Calu3 (cell line): ENCODE measurements at regions not wholly inside any gene's neighbourhood (a gene's known extent, or its start where the extent isn't known, plus 50 kb on each side); places are given as distances from the start of the nearest gene placed in this dataset.

ENCODE experiments used
- BruUV-seq: library from RNA; stranded (reverse); fragments of 400-500 nt; replicated peaks from 2 replicates; lab custom pipeline; 2021; lab: Mats Ljungman, UMichigan
- CTCF ChIA-PET: fragments of 300-600 bp; sonication (Branson Sonifier 250); formaldehyde crosslinking; loops from one replicate; lab custom pipeline; 2022; ENCODE audit warnings: antibody characterized with exemption; lab: Charles Lee
- DNase-seq: peaks from one replicate; pipeline ENCODE4 v3.0.0; 2022
- H3K27ac Mint-ChIP-seq: one replicate; pipeline ENCODE4 v1.8.0; 2022; ENCODE audit warnings: mixed read lengths; ENCODE audit not compliant: unreplicated experiment
- H3K27me3 Mint-ChIP-seq: one replicate; pipeline ENCODE4 v1.8.0; 2022; ENCODE audit warnings: mixed read lengths; ENCODE audit not compliant: unreplicated experiment
- H3K36me3 Mint-ChIP-seq: one replicate; pipeline ENCODE4 v1.8.0; 2022; ENCODE audit warnings: mild to moderate bottlenecking, moderate library complexity, mixed read lengths; ENCODE audit not compliant: insufficient read depth, unreplicated experiment
- H3K4me1 Mint-ChIP-seq: one replicate; pipeline ENCODE4 v1.8.0; 2022; ENCODE audit warnings: mild to moderate bottlenecking, low read depth, mixed read lengths; ENCODE audit not compliant: unreplicated experiment
- H3K4me3 Mint-ChIP-seq: one replicate; pipeline ENCODE4 v1.8.0; 2022; ENCODE audit warnings: mild to moderate bottlenecking, low read depth, moderate library complexity, mixed read lengths; ENCODE audit not compliant: unreplicated experiment
- H3K9me3 Mint-ChIP-seq: one replicate; pipeline ENCODE4 v1.8.0; 2022; ENCODE audit warnings: low read depth, mixed read lengths; ENCODE audit not compliant: unreplicated experiment
- intact Hi-C: fragments of 100-400 bp; cut with micrococcal nuclease; formaldehyde crosslinking; loops from one replicate; pipeline ENCODE4 v1.10.0; 2022; ENCODE audit not compliant: unreplicated experiment
- TF ChIP-seq, protein P1 (sequence below): fragments of 200-600 bp; IDR thresholded peaks from one replicate; pipeline ENCODE4 v1.8.0; 2022; ENCODE audit warnings: antibody characterized with exemption; ENCODE audit not compliant: unreplicated experiment

- BruUV-seq: no TSS peak
- no peaks in the 10 kb centered on the region for H3K4me1 Mint-ChIP-seq
- H3K4me3 Mint-ChIP-seq: no peak overlapping the region
- intact Hi-C loops: no loop called here
- TF ChIP-seq, protein P1, sequence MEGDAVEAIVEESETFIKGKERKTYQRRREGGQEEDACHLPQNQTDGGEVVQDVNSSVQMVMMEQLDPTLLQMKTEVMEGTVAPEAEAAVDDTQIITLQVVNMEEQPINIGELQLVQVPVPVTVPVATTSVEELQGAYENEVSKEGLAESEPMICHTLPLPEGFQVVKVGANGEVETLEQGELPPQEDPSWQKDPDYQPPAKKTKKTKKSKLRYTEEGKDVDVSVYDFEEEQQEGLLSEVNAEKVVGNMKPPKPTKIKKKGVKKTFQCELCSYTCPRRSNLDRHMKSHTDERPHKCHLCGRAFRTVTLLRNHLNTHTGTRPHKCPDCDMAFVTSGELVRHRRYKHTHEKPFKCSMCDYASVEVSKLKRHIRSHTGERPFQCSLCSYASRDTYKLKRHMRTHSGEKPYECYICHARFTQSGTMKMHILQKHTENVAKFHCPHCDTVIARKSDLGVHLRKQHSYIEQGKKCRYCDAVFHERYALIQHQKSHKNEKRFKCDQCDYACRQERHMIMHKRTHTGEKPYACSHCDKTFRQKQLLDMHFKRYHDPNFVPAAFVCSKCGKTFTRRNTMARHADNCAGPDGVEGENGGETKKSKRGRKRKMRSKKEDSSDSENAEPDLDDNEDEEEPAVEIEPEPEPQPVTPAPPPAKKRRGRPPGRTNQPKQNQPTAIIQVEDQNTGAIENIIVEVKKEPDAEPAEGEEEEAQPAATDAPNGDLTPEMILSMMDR: no peak
- no peaks in the 10 kb centered on the region for H3K36me3 Mint-ChIP-seq
- H3K9me3 Mint-ChIP-seq: no peaks in the 10 kb centered on the region
- CTCF ChIA-PET: no interaction called here
- no peaks in the 10 kb centered on the region for H3K27me3 Mint-ChIP-seq
- H3K27ac Mint-ChIP-seq: no peak overlapping the region
- DNase-seq: peak; percentile 2
Observed at GRCh38 chr9:102124465-102124864, 386.0 kb upstream of the GRIN3A start.

- no peaks in the 10 kb centered on the region for H3K27me3 Mint-ChIP-seq
- no peaks in the 10 kb centered on the region for H3K36me3 Mint-ChIP-seq
- TF ChIP-seq, protein P1: no peak
- H3K4me1 Mint-ChIP-seq: no peaks in the 10 kb centered on the region
- no peak overlapping the region for H3K27ac Mint-ChIP-seq
- CTCF ChIA-PET: no interaction called here
- H3K4me3 Mint-ChIP-seq: no peak overlapping the region
- no TSS peak for BruUV-seq
- H3K9me3 Mint-ChIP-seq: peaks cover 2% of the 10 kb centered on the region
- no peak for DNase-seq
- intact Hi-C loops: no loop called here
Observed at GRCh38 chr9:102114557-102114956, 376.1 kb upstream of the GRIN3A start.

DNA sequence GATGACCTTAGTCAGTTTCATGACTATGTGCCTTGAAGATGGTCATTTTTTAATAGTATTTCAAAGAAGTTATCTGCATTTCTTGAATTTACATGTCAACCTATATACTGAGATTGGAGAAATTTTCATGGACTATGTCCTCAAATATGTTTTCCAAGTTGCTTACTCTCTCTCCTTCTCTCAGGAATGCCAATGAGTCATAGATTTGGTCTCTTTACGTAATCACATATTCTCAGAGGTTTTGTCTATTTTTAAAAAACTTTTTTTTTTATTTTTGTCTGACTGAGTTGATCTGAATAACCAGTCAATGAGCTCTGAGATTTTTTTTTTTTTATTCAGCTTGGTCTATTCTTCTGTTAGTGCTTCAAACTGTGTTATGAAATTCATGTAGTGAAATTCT, 374.7 kb upstream of the GRIN3A start:
- TF ChIP-seq, protein P1: no peak
- CTCF ChIA-PET: no interaction called here
- H3K4me3 Mint-ChIP-seq: no peak overlapping the region
- intact Hi-C loops: no loop called here
- H3K27ac Mint-ChIP-seq: no peak overlapping the region
- no peaks in the 10 kb centered on the region for H3K27me3 Mint-ChIP-seq
- H3K9me3 Mint-ChIP-seq: peaks cover 2% of the 10 kb centered on the region
- H3K4me1 Mint-ChIP-seq: no peaks in the 10 kb centered on the region
- DNase-seq: no peak
- BruUV-seq: no TSS peak
- no peaks in the 10 kb centered on the region for H3K36me3 Mint-ChIP-seq

- peaks cover 2% of the 10 kb centered on the region for H3K9me3 Mint-ChIP-seq
- H3K27me3 Mint-ChIP-seq: no peaks in the 10 kb centered on the region
- CTCF ChIA-PET: no interaction called here
- DNase-seq: no peak
- intact Hi-C loops: no loop called here
- BruUV-seq: no TSS peak
- H3K4me3 Mint-ChIP-seq: no peak overlapping the region
- no peak overlapping the region for H3K27ac Mint-ChIP-seq
- H3K4me1 Mint-ChIP-seq: no peaks in the 10 kb centered on the region
- TF ChIP-seq, protein P1: no peak
- no peaks in the 10 kb centered on the region for H3K36me3 Mint-ChIP-seq
Observed at GRCh38 chr9:102106439-102106838, 368.0 kb upstream of the GRIN3A start.

GRCh38 chr9:102101723-102102122, 363.3 kb upstream of the GRIN3A start:
- CTCF ChIA-PET: no interaction called here

More at GRCh38 chr9:102101723-102102122, 363.3 kb upstream of the GRIN3A start:
- no peak for DNase-seq
- TF ChIP-seq, protein P1: no peak
- intact Hi-C loops: no loop called here
- Mint-ChIP-seq H3K27me3 (no peaks in the 10 kb centered on the region), H3K27ac (no peak overlapping the region), H3K4me1 (no peaks in the 10 kb centered on the region), H3K36me3 (no peaks in the 10 kb centered on the region), H3K9me3 (peaks cover 2% of the 10 kb centered on the region), H3K4me3 (no peak overlapping the region)
- BruUV-seq: no TSS peak
